GM21423 (cell line): ENCODE measurements at regions not wholly inside any gene's neighbourhood (a gene's known extent, or its start where the extent isn't known, plus 50 kb on each side); places are given as distances from the start of the nearest gene placed in this dataset.
"Not testable (repeated sequence)": the region's sequence is repeated elsewhere in the genome, so short reads cannot be mapped to it uniquely, and the experiment has no call there.

Experiments
- ATAC-seq: cut with Tn5 transposase; IDR thresholded peaks from one replicate; pipeline ENCODE4 v1.9.1; 2021; ENCODE audit warnings: mild to moderate bottlenecking, moderate library complexity; ENCODE audit not compliant: unreplicated experiment

GRCh38 chr5:75002271-75002670 lies 50.1 kb downstream of the GCNT4 start:
- ATAC-seq, result no peak

DNA sequence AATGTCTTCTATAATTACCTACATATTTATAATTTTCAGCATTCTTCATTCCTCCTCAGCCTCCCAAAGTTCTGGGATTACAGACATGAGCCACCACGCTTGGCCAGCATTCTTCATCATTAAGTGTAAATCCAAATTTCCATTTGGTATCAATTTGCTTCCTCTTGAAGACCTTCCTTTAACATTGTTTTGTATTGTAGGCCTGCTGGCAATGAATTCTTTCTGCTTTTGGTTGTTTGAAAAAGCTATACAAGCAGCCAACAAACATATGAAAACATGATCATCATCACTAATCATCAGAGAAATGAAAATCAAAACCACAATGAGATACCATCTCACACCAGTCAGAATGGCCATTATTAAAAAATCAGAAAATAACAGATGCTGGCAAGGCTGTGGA lies 56.4 kb downstream of the GCNT4 start:
- no peak for ATAC-seq

GRCh38 chr5:74994826-74995225 lies 57.5 kb downstream of the GCNT4 start:
- no peak for ATAC-seq

- ATAC-seq, result no peak
Observed at GRCh38 chr5:74993743-74994142, 58.6 kb downstream of the GCNT4 start.

GRCh38 chr5:74992791-74993190 lies 59.6 kb downstream of the GCNT4 start:
- no peak for ATAC-seq

DNA sequence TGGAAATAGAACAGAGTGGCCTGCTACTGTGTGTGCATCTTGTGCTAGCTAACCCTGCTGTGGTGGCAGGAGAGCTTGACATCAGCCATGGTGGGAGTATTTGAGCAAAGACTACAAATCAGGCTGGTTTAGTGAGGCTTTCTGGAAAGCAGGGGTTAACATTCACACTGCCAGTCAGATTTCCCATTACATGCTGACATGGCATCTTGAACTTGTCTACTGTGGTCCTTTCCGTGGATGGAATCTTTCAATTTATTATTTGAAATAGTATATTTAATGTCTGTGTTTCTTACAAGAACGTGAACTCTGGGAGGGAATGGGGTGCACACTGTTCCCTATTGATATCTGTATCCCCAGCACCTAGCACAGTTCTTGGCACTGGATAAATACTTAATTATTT lies 60.8 kb downstream of the GCNT4 start:
- no peak for ATAC-seq

DNA sequence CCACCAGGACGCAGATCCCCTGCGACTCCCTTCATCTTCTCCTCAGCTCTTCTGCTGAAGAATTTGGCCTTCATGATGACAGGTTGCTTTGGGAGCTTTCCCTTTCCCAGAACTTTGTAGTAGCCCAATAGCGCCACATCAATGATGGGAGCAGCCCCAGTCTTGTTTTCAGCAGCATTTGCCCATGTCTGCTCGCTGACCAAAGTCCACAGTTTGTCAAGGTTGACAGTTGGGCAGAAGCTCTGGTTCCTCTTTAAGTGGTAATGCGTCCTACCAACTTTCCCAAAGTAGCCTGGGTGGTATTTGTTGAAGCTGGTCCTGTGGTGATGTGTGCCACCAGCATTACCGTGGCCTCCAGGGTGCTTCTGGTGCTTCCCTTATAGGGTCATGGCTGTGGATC lies 62.2 kb downstream of the GCNT4 start:
- no peak for ATAC-seq

- no peak for ATAC-seq
Observed at GRCh38 chr5:74988273-74988983, 63.9 kb downstream of the GCNT4 start.

DNA sequence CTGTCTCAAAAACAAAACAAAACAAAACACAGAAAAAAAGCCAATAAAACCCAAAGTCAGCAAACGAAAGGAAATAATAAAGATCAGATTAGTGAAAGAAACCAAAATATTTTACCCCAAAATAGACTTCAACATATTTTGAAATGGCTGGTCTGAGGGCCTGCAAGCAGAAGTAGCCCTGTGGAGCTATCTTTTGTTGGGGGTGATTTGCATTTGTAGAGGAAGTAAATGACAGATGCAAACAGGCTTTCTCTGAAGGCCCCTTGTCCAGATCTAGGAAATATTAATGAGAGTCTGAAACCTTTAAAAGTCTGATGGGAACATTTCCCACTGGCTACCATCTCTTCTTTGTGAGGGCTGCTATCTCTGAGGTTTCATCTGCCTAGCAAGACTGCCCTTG lies 74.0 kb downstream of the GCNT4 start:
- ATAC-seq, result no peak

- ATAC-seq, result no peak
Observed at GRCh38 chr5:74977471-74977870, 74.9 kb downstream of the GCNT4 start.

GRCh38 chr5:74976651-74977050 lies 75.7 kb downstream of the GCNT4 start:
- no peak for ATAC-seq

DNA sequence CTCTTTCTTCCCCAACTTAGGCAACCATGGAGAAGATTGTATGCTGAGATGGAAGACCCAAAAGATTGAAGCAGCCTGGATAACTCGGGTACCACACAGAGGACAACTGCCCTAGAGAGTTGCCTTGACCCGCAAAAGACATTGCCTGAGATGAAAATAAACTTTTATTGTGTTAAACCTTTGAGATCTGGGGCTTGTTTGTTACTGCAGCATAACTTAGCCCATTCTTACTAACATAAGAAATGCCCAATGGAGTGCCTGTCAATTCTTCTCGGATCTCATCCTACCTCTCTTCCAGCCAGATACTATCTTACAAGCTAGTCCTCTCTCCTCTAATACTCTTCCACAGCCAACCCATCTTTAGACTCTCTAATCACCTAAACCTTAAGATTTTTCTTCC lies 76.8 kb downstream of the GCNT4 start:
- ATAC-seq, result no peak

DNA sequence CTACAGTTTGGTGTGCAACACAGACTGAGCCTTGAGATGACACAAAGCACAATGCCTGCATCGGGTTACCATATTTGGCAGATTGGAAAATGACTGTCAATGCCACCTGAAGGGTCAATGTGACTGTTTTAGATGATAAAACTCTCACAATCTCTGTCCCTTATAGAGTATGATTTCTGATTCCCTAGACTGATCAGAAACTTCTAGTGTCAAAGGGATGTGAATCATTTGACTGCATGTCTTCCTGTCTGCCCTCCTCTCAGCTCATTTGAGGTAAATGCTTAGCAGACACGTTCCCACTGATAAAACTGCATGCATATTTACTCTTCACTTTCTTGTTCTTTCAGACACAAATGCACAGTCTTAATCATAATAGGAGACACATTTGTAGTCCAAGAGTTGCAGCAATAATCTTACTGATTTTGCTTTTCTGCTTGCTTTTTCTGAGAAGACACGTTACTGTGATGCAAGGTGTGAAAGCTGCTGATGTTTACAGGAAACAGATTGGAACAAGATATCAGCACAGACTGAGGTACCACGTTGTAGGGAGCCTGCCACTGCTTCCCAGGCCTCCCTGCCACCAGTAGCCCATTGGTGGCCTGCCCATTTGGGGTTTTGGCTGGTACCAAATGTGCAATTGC lies 77.8 kb downstream of the GCNT4 start:
- ATAC-seq, result no peak

- ATAC-seq, result no peak
Observed at GRCh38 chr5:74973694-74974093, 78.7 kb downstream of the GCNT4 start.

DNA sequence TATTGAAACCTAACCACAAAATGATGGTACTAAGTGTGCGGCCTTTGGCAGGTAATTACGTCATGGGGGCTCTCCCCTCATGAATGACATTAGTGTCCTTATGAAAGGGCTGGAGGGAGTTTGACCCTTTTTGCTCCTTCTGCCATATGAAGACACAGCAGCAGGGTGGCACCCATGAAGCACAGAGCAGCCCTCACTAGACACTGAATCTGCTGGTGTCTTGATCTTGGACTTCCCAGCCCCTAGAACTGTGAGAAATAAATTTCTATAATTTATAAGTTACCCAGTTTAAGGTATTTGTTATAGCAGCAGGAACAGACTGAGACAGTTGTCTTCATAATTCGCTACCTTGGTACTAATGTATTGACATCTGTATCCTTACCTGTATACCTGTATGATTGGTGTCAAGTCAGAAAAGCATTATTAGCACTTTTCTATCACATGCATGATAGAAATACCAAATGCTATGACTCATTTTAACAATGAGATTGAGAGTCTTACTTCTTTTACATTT lies 80.4 kb downstream of the GCNT4 start:
- no peak for ATAC-seq

- ATAC-seq, result not testable (repeated sequence)
Observed at GRCh38 chr5:74970891-74971290, 81.5 kb downstream of the GCNT4 start.

DNA sequence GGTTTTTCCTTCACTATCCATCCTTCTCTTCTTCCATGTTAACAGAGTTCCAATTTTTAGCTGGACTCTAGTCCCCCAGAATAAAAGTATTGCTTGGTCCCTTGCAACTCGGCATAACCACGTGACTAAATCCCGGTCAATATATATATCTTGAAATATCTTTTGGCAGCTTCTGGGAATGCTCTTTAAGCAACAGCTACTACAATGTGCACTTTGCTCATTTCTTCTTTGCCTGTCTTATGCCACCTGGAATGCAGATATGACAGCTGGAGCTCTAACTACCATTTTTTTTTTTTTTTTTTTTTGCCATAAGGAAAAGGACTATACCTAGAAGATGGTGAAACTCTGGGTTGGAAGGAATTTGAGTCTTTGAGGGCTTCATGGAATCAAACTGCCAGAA lies 82.6 kb downstream of the GCNT4 start:
- ATAC-seq, result no peak

DNA sequence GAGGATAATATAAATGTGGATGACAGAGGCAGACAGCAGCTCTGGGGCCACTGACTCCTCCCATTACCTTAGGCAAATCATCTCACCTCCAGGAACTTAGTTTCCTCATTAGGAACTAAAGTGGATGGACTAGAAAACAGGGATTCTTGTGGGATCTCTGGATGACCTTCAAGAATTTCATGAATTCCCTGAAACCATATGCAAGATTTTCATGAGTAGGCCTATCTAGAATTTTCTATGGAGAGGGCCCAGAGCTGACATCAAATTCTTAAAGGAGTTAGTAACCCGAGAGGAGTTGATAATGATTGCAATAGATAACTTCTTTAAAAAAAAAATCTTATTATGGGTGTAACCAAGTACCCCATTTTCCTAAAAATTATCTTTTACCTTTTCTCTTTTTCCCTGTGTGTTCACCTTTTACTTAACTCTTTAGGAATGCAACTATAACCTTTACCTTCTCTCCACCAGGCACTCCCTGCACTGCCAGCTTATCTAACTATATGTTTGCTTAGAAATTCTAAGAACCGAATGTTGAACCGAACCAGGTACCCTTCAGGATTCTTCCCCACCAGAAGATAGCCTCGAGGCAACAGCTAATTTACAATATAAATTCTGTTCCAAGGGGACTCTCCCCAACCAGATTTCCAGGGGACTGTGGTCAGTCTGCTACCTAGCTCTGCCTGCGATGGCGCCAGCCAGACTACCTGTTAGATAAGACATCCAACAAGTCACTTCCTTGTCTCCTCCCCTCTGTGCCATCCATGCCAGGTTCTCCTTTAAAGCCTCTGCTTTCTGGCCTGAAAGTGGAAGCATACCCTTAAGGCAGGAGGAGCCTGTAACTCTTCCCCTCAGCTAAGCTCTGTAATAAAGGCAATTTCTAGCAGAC lies 86.0 kb downstream of the GCNT4 start:
- ATAC-seq, result no peak

- ATAC-seq, result no peak
Observed at GRCh38 chr5:74963407-74963806, 89.0 kb downstream of the GCNT4 start.

- no peak for ATAC-seq
Observed at GRCh38 chr5:74957906-74958305, 91.7 kb upstream of the FAM169A start.

GRCh38 chr5:74957029-74957784 lies 91.0 kb upstream of the FAM169A start:
- ATAC-seq, result no peak
